A549 (cell line): ENCODE measurements at regions not wholly inside any gene's neighbourhood (a gene's known extent, or its start where the extent isn't known, plus 50 kb on each side); places are given as distances from the start of the nearest gene placed in this dataset.

Source experiments
- ATAC-seq, 2 experiments: fragments of 200-7000 bp in 1 of 2; fragments of >200 bp in 1 of 2; cut with Nextera tagmentation in 1 of 2; cut with Tn5 transposase in 1 of 2; 3 replicates each; pipeline versions ENCODE4 v1.8.0 to v1.9.1; 2018 to 2020; ENCODE audit warnings: mild to moderate bottlenecking in 1 of 2, moderate library complexity in 1 of 2
- CTCF ChIA-PET: fragments of 300-600 bp; sonication (Branson Sonifier 250); formaldehyde crosslinking; extraction: SDS; loops from one replicate; lab custom pipeline; 2021; ENCODE audit warnings: antibody characterized with exemption, inconsistent platforms; lab: Yijun Ruan, JAX
- POLR2A ChIA-PET: fragments of 350-600 bp; formaldehyde crosslinking; extraction: SDS; loops from one replicate; lab custom pipeline; 2021; ENCODE audit warnings: antibody characterized with exemption, inconsistent platforms; lab: Yijun Ruan, JAX
- DNase-seq, 2 experiments: peaks; one replicate each; pipeline versions ENCODE4 v3.0.0 to v3.0.0-alpha.2; 2011 to 2016; ENCODE audit warnings: low read depth in 1 of 2, low spot score in 1 of 2
- FAIRE-seq: peaks from 2 replicates; lab custom pipeline; 2011; peaks lifted over from hg19 to GRCh38; lab: Jason Lieb, UNC
- H3K27ac ChIP-seq, 2 experiments: fragments of >200 bp; sonication (Bioruptor Twin); formaldehyde crosslinking; 3 replicates each; pipeline ENCODE4 v1.5.1; 2016 to 2017
- H3K4me1 ChIP-seq: fragments of >200 bp; sonication (Bioruptor Twin); formaldehyde crosslinking; 3 replicates; pipeline ENCODE4 v1.6.1; 2016
- H3K4me2 ChIP-seq: fragments of >200 bp; sonication (Bioruptor Twin); formaldehyde crosslinking; 3 replicates; pipeline ENCODE4 v1.6.1; 2016
- H3K4me3 ChIP-seq: fragments of >200 bp; sonication (Bioruptor Twin); formaldehyde crosslinking; 3 replicates; pipeline ENCODE4 v1.5.1; 2016
- H3K9me3 ChIP-seq: fragments of >200 bp; sonication (Bioruptor Twin); formaldehyde crosslinking; 3 replicates; pipeline ENCODE4 v1.6.1; 2016
- CEBPB ChIP-seq, 2 experiments: fragments of >200 bp in 1 of 2; sonication (Bioruptor Twin) in 1 of 2; formaldehyde crosslinking in 1 of 2; IDR thresholded peaks; 2 replicates each; pipeline ENCODE4 v1.6.1; 2012 to 2016
- EHF ChIP-seq: fragments of 250-450 bp; sonication (Bioruptor Pico); IDR thresholded peaks from 2 replicates; pipeline ENCODE4 v1.5.0; 2020; ENCODE audit warnings: mild to moderate bottlenecking
- EHMT2 ChIP-seq: fragments of 200-600 bp; sonication (generic); IDR thresholded peaks from 2 replicates; pipeline ENCODE4 v1.6.1; 2016; ENCODE audit warnings: antibody characterized with exemption, low read depth, mild to moderate bottlenecking, moderate library complexity
- FOSB ChIP-seq: fragments of 250-450 bp; sonication (Bioruptor Pico); IDR thresholded peaks from 2 replicates; pipeline ENCODE4 v1.5.0; 2020; ENCODE audit warnings: mild to moderate bottlenecking, moderate library complexity
- FOSL2 ChIP-seq, 2 experiments: fragments of 450-650 bp in 1 of 2; fragments of >200 bp in 1 of 2; sonication (Bioruptor Twin) in 1 of 2; formaldehyde crosslinking; IDR thresholded peaks; 2 replicates each; pipeline versions ENCODE4 v1.5.0 to v1.6.1; 2016 to 2020; ENCODE audit warnings: mild to moderate bottlenecking in 1 of 2, moderate library complexity in 1 of 2
- FOXS1 ChIP-seq: fragments of 250-450 bp; sonication (Bioruptor Pico); IDR thresholded peaks from 2 replicates; pipeline ENCODE4 v1.5.0; 2020; ENCODE audit warnings: mild to moderate bottlenecking, moderate library complexity
- GATA3 ChIP-seq: IDR thresholded peaks from 2 replicates; pipeline ENCODE4 v1.6.1; 2012; ENCODE audit warnings: borderline replicate concordance
- HMGXB4 ChIP-seq: fragments of 250-450 bp; sonication (Bioruptor Pico); IDR thresholded peaks from 2 replicates; pipeline ENCODE4 v1.5.0; 2021; ENCODE audit warnings: mild to moderate bottlenecking, moderate library complexity, borderline replicate concordance
- HOXB13 ChIP-seq: fragments of 250-450 bp; sonication (Bioruptor Pico); IDR thresholded peaks from 2 replicates; pipeline ENCODE4 v1.5.0; 2020; ENCODE audit warnings: low read depth, mild to moderate bottlenecking, moderate library complexity
- HOXB5 ChIP-seq: fragments of 250-450 bp; sonication (Bioruptor Pico); IDR thresholded peaks from 2 replicates; pipeline ENCODE4 v1.5.0; 2020; ENCODE audit warnings: mild to moderate bottlenecking, moderate library complexity
- KDM1A ChIP-seq: fragments of 200-600 bp; sonication (generic); IDR thresholded peaks from 2 replicates; pipeline ENCODE4 v1.6.1; 2016; ENCODE audit warnings: low read depth, mild to moderate bottlenecking
- MAFK ChIP-seq: fragments of 450-650 bp; IDR thresholded peaks from 2 replicates; pipeline ENCODE4 v1.6.1; 2014; ENCODE audit not compliant: partially characterized antibody
- NR3C1 ChIP-seq: fragments of >200 bp; sonication (Bioruptor Twin); formaldehyde crosslinking; IDR thresholded peaks from 3 replicates; pipeline ENCODE4 v1.6.1; 2017
- RAD21 ChIP-seq, 2 experiments: fragments of >200 bp in 1 of 2; sonication (Bioruptor Twin) in 1 of 2; formaldehyde crosslinking in 1 of 2; IDR thresholded peaks in 1 of 2; conservative IDR thresholded peaks in 1 of 2; 2 replicates in 1 of 2; 3 replicates in 1 of 2; pipeline ENCODE4 v1.6.1; 2012 to 2018; ENCODE audit warnings: inconsistent platforms in 1 of 2
- RARB ChIP-seq: fragments of 250-450 bp; sonication (Bioruptor Pico); IDR thresholded peaks from 2 replicates; pipeline ENCODE4 v1.8.0; 2021; ENCODE audit warnings: mild to moderate bottlenecking, moderate library complexity
- RCOR1 ChIP-seq: fragments of 150-350 bp; IDR thresholded peaks from 2 replicates; pipeline ENCODE4 v1.6.1; 2014; ENCODE audit warnings: antibody characterized with exemption, low read length, low read depth
- RFX5 ChIP-seq: fragments of 450-650 bp; IDR thresholded peaks from 2 replicates; pipeline ENCODE4 v1.7.1; 2014; ENCODE audit warnings: antibody characterized with exemption, mild to moderate bottlenecking, moderate library complexity
- TFCP2L1 ChIP-seq: fragments of 250-450 bp; sonication (Bioruptor Pico); IDR thresholded peaks from 2 replicates; pipeline ENCODE4 v1.5.0; 2021; ENCODE audit warnings: mild to moderate bottlenecking
- TP53 ChIP-seq: fragments of 250-450 bp; sonication (Bioruptor Pico); IDR thresholded peaks from 2 replicates; pipeline ENCODE4 v1.5.0; 2021; ENCODE audit warnings: mild to moderate bottlenecking, moderate library complexity
- ZC3H11A ChIP-seq: fragments of 450-650 bp; IDR thresholded peaks from 2 replicates; pipeline ENCODE4 v1.6.1; 2014; ENCODE audit warnings: antibody characterized with exemption, mild to moderate bottlenecking
- ZFP36 ChIP-seq: fragments of 450-650 bp; IDR thresholded peaks from 2 replicates; pipeline ENCODE4 v1.6.1; 2014; ENCODE audit warnings: borderline replicate concordance; ENCODE audit not compliant: partially characterized antibody
- ZNF302 ChIP-seq: fragments of 250-450 bp; sonication (Bioruptor Pico); IDR thresholded peaks from 2 replicates; pipeline ENCODE4 v1.9.0; 2021; ENCODE audit warnings: inconsistent platforms, mild to moderate bottlenecking, moderate library complexity
- ZSCAN20 ChIP-seq: fragments of 250-450 bp; sonication (Bioruptor Pico); IDR thresholded peaks from 2 replicates; pipeline ENCODE4 v1.8.0; 2022; ENCODE audit warnings: mild to moderate bottlenecking, moderate library complexity
- WGBS: methylation state at CpG from one replicate; pipeline ENCODE4 v1.1.6; 2017; ENCODE audit errors: missing lambda C conversion rate; 5-methylcytosine and 5-hydroxymethylcytosine counted together
- TF ChIP-seq, protein P1 (sequence below): fragments of 200-600 bp; sonication (generic); IDR thresholded peaks from 2 replicates; pipeline ENCODE4 v1.6.1; 2016; ENCODE audit warnings: antibody characterized with exemption, mild to moderate bottlenecking, moderate library complexity

- no peak for ATAC-seq
- no peak for FAIRE-seq
- Histone ChIP-seq H3K9me3 (no peaks in the 10 kb centered on the region), H3K27ac (no peak overlapping the region), H3K4me1 (no peaks in the 10 kb centered on the region), H3K4me2 (no peak overlapping the region), H3K4me3 (no peak overlapping the region)
- WGBS = 63% methylated on average over 2 of the region's 2 CpGs
- ChIA-PET CTCF (no interaction called here), POLR2A (no interaction called here)
- DNase-seq = no peak
- TF ChIP-seq ZC3H11A (no peak), FOSL2 (IDR thresholded peaks at IDR 0.05) (no peak), FOSL2 (CRISPR knock-in tag; IDR thresholded peaks at IDR 0.05) (no peak), RAD21 (conservative IDR thresholded peaks at IDR 0.05 in 1 of 2, IDR thresholded peaks at IDR 0.05 in 1 of 2) (no peak), FOSB (no peak), TP53 (no peak), EHMT2 (no peak), RCOR1 (no peak), EHF (CRISPR knock-in tag) (no peak), HOXB5 (no peak), FOXS1 (CRISPR knock-in tag) (no peak), ZFP36 (no peak)
- TF ChIP-seq, protein P1, sequence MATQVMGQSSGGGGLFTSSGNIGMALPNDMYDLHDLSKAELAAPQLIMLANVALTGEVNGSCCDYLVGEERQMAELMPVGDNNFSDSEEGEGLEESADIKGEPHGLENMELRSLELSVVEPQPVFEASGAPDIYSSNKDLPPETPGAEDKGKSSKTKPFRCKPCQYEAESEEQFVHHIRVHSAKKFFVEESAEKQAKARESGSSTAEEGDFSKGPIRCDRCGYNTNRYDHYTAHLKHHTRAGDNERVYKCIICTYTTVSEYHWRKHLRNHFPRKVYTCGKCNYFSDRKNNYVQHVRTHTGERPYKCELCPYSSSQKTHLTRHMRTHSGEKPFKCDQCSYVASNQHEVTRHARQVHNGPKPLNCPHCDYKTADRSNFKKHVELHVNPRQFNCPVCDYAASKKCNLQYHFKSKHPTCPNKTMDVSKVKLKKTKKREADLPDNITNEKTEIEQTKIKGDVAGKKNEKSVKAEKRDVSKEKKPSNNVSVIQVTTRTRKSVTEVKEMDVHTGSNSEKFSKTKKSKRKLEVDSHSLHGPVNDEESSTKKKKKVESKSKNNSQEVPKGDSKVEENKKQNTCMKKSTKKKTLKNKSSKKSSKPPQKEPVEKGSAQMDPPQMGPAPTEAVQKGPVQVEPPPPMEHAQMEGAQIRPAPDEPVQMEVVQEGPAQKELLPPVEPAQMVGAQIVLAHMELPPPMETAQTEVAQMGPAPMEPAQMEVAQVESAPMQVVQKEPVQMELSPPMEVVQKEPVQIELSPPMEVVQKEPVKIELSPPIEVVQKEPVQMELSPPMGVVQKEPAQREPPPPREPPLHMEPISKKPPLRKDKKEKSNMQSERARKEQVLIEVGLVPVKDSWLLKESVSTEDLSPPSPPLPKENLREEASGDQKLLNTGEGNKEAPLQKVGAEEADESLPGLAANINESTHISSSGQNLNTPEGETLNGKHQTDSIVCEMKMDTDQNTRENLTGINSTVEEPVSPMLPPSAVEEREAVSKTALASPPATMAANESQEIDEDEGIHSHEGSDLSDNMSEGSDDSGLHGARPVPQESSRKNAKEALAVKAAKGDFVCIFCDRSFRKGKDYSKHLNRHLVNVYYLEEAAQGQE = no peak
These were observed 1858.4 kb downstream of the EFNA5 start for GRCh38 chr5:105812304-105812703.

DNA sequence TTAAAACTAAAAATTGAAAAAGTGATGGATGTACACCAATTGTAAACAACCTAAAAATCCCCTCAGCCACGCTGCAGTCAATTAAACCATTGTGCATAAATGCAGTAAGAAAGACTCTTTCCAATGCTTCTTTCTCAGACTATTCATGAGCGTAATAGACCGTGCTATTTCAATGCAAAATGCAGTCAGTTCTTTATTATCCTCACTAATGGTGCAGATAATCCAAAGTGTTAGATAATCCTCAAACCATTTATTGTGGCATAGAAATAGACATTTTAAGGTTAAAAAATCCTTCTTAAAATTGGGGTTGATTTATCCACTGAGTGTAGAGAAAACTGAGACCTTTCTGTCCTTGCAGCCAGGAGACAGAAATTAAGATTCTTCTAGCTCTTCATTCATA, 1862.8 kb downstream of the EFNA5 start:
- no peaks in the 10 kb centered on the region; the same call in 2 of the 3 replicates for H3K9me3 ChIP-seq
- H3K4me1 ChIP-seq = no peaks in the 10 kb centered on the region
- FAIRE-seq (no peak), ATAC-seq (no peak), DNase-seq (no peak)
- H3K27ac ChIP-seq = no peak overlapping the region
- POLR2A ChIA-PET = no interaction called here
- H3K4me2 ChIP-seq = no peak overlapping the region
- no peak for TF ChIP-seq GATA3
- no peak for TF ChIP-seq TFCP2L1
- no peak for TF ChIP-seq RFX5
- TF ChIP-seq RAD21 (conservative IDR thresholded peaks at IDR 0.05 in 1 of 2, IDR thresholded peaks at IDR 0.05 in 1 of 2) = no peak
- TF ChIP-seq HOXB13 (CRISPR knock-in tag) = no peak
- CTCF ChIA-PET = no interaction called here
- 65% methylated on average over 3 of the region's 3 CpGs for WGBS
- no peak overlapping the region for H3K4me3 ChIP-seq

GRCh38 chr5:105807290-105807689, 1863.4 kb downstream of the EFNA5 start:
- Histone ChIP-seq H3K9me3 (no peaks in the 10 kb centered on the region; the same call in 2 of the 3 replicates), H3K27ac (no peak overlapping the region), H3K4me2 (no peak overlapping the region), H3K4me3 (no peak overlapping the region), H3K4me1 (no peaks in the 10 kb centered on the region)
- CTCF ChIA-PET = no interaction called here
- no peak for ATAC-seq
- FAIRE-seq = no peak
- TF ChIP-seq ZNF302 = no peak
- POLR2A ChIA-PET = no interaction called here
- no peak for DNase-seq
- WGBS = 0% methylated on average over 1 of the region's 1 CpG

DNA sequence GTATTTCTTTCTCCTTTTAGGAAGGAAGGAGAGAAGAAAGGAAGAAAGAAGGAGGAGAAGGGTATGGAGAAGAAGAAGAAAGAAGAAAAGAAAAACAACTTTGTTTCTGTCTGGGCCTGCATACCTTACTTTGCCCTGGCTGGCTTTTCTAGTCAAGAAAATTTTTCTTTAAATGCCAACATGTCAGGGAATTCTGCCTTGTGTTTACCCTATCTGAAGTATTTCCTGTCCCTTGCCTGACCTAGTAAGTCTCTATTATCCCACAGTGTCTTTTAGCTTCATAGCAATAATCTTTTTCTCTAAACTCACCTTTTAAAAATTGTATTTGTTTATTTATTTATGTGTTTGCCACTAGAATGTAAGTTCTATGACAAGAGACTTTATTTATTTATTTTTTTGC, 1864.1 kb downstream of the EFNA5 start:
- POLR2A ChIA-PET = no interaction called here
- TF ChIP-seq EHF (CRISPR knock-in tag) = no peak
- TF ChIP-seq, protein P1 = no peak
- no peak for TF ChIP-seq CEBPB (IDR thresholded peaks at IDR 0.05)
- no peak for TF ChIP-seq MAFK
- TF ChIP-seq RARB (CRISPR knock-in tag) = no peak
- no peak for TF ChIP-seq HMGXB4
- no peak for TF ChIP-seq NR3C1
- no peak for TF ChIP-seq ZSCAN20
- TF ChIP-seq KDM1A = no peak
- TF ChIP-seq RAD21 (conservative IDR thresholded peaks at IDR 0.05 in 1 of 2, IDR thresholded peaks at IDR 0.05 in 1 of 2) = no peak

More for the DNA sequence above, 1864.1 kb downstream of the EFNA5 start:
- Histone ChIP-seq H3K4me2 (no peak overlapping the region), H3K4me3 (no peak overlapping the region), H3K4me1 (no peaks in the 10 kb centered on the region), H3K9me3 (no peaks in the 10 kb centered on the region; the same call in 2 of the 3 replicates), H3K27ac (no peak overlapping the region)
- CTCF ChIA-PET = no interaction called here
- no peak for FAIRE-seq
- no peak for DNase-seq
- ATAC-seq = no peak
